Vagina (tissue), 2 donors: ENCODE measurements at regions not wholly inside any gene's neighbourhood (a gene's known extent, or its start where the extent isn't known, plus 50 kb on each side); places are given as distances from the start of the nearest gene placed in this dataset.
"Not testable (repeated sequence)": the region's sequence is repeated elsewhere in the genome, so short reads cannot be mapped to it uniquely, and the experiment has no call there.

Source experiments
- DNase-seq, 2 donors: peaks; one replicate each; pipeline ENCODE4 v3.0.0-alpha.2; 2017; ENCODE audit errors: extremely low spot score in 2 of 2
- H3K27ac ChIP-seq: fragments of 200-600 bp; sonication (generic); one replicate; pipeline ENCODE4 v1.5.1; 2019
- H3K27me3 ChIP-seq: fragments of 200-600 bp; sonication (generic); one replicate; pipeline ENCODE4 v1.5.1; 2019
- H3K36me3 ChIP-seq, 2 donors: fragments of 200-600 bp; sonication (generic); one replicate each; pipeline ENCODE4 v1.5.1; 2017 to 2019
- H3K4me1 ChIP-seq: fragments of 200-600 bp; sonication (generic); one replicate; pipeline ENCODE4 v1.5.1; 2019
- H3K4me3 ChIP-seq, 2 donors: fragments of 200-600 bp; sonication (generic); 1 replicate in 1 of 2; 2 replicates in 1 of 2; pipeline ENCODE4 v1.5.1; 2016 to 2019
- H3K9me3 ChIP-seq: fragments of 200-600 bp; sonication (generic); one replicate; pipeline ENCODE4 v1.5.1; 2019
- POLR2A ChIP-seq, 2 donors: fragments of 450-650 bp; IDR thresholded peaks; one replicate each; pipeline ENCODE4 v1.6.1; 2017; ENCODE audit warnings: antibody characterized with exemption in 2 of 2, mild to moderate bottlenecking in 2 of 2, moderate library complexity in 2 of 2
- POLR2AphosphoS5 ChIP-seq, 2 donors: sonication (generic); formaldehyde crosslinking; IDR thresholded peaks; one replicate each; pipeline ENCODE4 v1.9.0; 2017; ENCODE audit warnings: antibody characterized with exemption in 2 of 2, mild to moderate bottlenecking in 2 of 2, low read depth in 1 of 2; ENCODE audit not compliant: insufficient read depth in 1 of 2
- intact Hi-C: fragments of 100-400 bp; cut with DNase I; formaldehyde crosslinking; loops from one replicate; pipeline ENCODE4 v1.15.1; 2023
- TF ChIP-seq, protein P1 (sequence below), 3 experiments: fragments of 450-650 bp in 2 of 3; fragments of 200-600 bp in 1 of 3; sonication (generic) in 1 of 3; IDR thresholded peaks; one replicate each; pipeline ENCODE4 v1.5.1; 2017 to 2019; ENCODE audit warnings: antibody characterized with exemption in 3 of 3, mild to moderate bottlenecking in 2 of 3, moderate library complexity in 2 of 3

DNA sequence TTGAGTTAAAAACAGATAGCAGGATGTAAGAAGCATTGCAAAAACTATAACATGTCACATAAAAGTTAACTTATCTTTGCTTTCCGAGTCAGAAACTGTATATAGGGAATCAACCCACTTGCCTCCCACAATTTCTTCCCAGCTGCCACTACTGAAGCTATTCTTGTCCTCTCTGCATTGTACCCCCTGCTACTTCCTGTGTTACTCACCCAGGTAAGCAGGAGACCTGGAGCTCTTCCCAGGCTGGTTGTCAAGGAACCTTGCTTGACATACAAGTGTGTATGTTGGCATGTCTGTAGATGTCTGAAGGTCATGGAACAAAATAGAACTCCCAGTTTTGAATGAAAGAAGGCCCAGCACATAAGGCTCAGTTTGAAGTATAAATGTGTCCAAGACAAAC is 74.3 kb upstream of the LRRC4C start:
- Histone ChIP-seq H3K4me3 (no peak overlapping the region), H3K9me3 (no peaks in the 10 kb centered on the region), H3K27me3 (no peaks in the 10 kb centered on the region), H3K4me1 (no peaks in the 10 kb centered on the region), H3K27ac (no peak overlapping the region), H3K36me3 (no peaks in the 10 kb centered on the region)
- intact Hi-C loops: no loop called here
- no peak for TF ChIP-seq POLR2AphosphoS5 (IDR thresholded peaks at IDR 0.05; ENCODE audit: insufficient read depth in 1 of 2, low read depth in 1 of 2)
- TF ChIP-seq POLR2A (IDR thresholded peaks at IDR 0.05): no peak
- TF ChIP-seq, protein P1, sequence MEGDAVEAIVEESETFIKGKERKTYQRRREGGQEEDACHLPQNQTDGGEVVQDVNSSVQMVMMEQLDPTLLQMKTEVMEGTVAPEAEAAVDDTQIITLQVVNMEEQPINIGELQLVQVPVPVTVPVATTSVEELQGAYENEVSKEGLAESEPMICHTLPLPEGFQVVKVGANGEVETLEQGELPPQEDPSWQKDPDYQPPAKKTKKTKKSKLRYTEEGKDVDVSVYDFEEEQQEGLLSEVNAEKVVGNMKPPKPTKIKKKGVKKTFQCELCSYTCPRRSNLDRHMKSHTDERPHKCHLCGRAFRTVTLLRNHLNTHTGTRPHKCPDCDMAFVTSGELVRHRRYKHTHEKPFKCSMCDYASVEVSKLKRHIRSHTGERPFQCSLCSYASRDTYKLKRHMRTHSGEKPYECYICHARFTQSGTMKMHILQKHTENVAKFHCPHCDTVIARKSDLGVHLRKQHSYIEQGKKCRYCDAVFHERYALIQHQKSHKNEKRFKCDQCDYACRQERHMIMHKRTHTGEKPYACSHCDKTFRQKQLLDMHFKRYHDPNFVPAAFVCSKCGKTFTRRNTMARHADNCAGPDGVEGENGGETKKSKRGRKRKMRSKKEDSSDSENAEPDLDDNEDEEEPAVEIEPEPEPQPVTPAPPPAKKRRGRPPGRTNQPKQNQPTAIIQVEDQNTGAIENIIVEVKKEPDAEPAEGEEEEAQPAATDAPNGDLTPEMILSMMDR (IDR thresholded peaks at IDR 0.05): no peak
- DNase-seq: no peak

DNA sequence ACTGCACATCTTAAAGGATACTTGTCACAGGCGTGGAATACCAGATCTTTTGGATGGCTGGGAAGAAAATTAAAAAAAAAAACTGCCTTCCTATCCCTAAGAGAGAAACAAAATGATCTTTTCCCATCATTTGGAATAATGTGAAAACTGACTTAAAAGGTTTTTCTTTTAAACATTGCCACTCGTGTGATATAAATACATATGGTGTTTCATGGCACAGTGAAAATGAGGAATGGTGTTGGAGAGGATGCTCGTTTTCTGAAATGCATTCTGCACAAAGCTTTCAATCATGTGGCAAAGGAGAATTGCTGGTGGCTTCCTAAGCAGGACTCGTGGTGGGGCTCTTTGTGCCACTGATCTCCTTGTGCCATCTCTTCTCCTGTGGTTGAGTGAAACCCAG is 74.9 kb upstream of the LRRC4C start:
- no peak overlapping the region for H3K27ac ChIP-seq
- intact Hi-C loops: no loop called here
- H3K4me1 ChIP-seq: no peaks in the 10 kb centered on the region
- no peaks in the 10 kb centered on the region for H3K36me3 ChIP-seq
- no peak for DNase-seq
- H3K9me3 ChIP-seq: no peaks in the 10 kb centered on the region
- TF ChIP-seq POLR2A (IDR thresholded peaks at IDR 0.05) (no peak), POLR2AphosphoS5 (IDR thresholded peaks at IDR 0.05; ENCODE audit: insufficient read depth in 1 of 2, low read depth in 1 of 2) (no peak)
- TF ChIP-seq, protein P1 (IDR thresholded peaks at IDR 0.05): no peak
- H3K27me3 ChIP-seq: no peaks in the 10 kb centered on the region
- no peak overlapping the region for H3K4me3 ChIP-seq

DNA sequence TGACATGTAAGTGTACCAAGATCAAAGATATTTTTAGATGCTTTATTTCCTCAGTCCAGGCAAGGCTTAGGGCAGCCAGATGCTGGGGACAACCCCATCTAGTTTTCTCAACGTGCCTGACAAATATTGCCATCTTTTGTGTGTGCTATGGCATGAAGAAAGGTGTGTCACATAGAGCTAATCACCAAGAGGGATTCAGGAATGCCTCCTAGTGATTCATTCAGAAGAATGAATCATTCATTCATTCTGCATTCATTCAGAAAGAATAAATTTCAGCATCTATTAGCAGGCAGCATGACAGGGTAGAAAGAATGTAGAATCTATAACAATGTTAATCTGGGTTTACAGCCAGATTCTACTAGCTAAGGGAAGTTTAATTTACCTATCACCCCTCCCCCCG is 75.4 kb upstream of the LRRC4C start:
- H3K27me3 ChIP-seq: no peaks in the 10 kb centered on the region
- H3K4me1 ChIP-seq: no peaks in the 10 kb centered on the region
- no peak overlapping the region for H3K4me3 ChIP-seq
- H3K9me3 ChIP-seq: no peaks in the 10 kb centered on the region
- no peak for DNase-seq
- H3K36me3 ChIP-seq: no peaks in the 10 kb centered on the region
- intact Hi-C loops: no loop called here
- TF ChIP-seq POLR2AphosphoS5 (IDR thresholded peaks at IDR 0.05; ENCODE audit: insufficient read depth in 1 of 2, low read depth in 1 of 2) (no peak), POLR2A (IDR thresholded peaks at IDR 0.05) (no peak)
- no peak overlapping the region for H3K27ac ChIP-seq

DNA sequence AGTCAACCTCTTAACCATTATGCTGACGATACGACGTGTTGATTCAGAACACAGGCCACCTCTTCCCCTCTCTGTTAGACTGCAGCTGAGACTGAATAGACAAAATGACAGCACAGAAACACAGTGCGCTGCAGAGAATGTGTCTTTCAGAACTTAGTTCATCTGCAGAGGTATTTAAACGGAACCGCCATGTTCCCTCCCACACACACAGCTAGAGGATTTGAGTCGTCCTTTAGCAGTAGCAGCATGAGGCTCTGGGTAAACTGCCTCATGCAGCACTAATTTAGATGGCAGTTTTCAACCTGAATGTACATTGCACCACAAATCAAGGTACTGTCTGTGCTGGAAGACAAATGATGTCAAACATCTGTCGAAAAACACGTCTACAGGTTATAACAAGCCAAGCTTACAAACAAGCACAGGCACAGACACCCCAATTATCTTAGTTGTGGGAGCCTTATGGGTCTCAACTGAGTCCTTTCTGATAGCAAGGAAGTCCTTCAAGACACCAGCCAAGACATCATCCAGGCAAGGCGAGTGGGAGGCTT is 76.6 kb upstream of the LRRC4C start:
- Histone ChIP-seq H3K4me1 (no peaks in the 10 kb centered on the region), H3K9me3 (no peaks in the 10 kb centered on the region), H3K36me3 (no peaks in the 10 kb centered on the region), H3K27me3 (no peaks in the 10 kb centered on the region), H3K4me3 (no peak overlapping the region), H3K27ac (no peak overlapping the region)
- TF ChIP-seq POLR2A (IDR thresholded peaks at IDR 0.05) (no peak), POLR2AphosphoS5 (IDR thresholded peaks at IDR 0.05; ENCODE audit: insufficient read depth in 1 of 2, low read depth in 1 of 2) (no peak)
- TF ChIP-seq, protein P1 (IDR thresholded peaks at IDR 0.05): no peak
- intact Hi-C loops: no loop called here
- no peak for DNase-seq

DNA sequence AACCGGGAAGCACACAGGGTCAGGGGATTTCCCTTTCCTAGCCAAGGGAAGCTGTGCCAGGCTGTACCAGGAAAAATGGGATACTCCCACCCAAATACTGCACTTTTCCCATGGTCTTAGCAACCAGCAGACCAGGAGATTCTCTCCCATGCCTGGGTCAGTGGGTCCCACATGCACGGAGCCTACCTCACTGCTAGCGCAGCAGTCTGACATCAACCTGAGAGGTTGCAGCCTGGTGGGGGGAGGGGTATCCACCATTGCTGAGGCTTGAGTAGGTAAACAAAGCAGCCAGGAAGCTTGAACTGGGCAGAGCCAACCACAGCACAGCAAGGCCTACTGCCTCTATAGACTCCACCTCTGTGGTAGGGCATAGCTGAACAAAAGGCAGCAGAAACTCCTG is 85.5 kb upstream of the LRRC4C start:
- H3K27ac ChIP-seq, H3K9me3 ChIP-seq, H3K36me3 ChIP-seq, DNase-seq, intact Hi-C loops, H3K4me3 ChIP-seq, H3K4me1 ChIP-seq, H3K27me3 ChIP-seq: not testable (repeated sequence)

DNA sequence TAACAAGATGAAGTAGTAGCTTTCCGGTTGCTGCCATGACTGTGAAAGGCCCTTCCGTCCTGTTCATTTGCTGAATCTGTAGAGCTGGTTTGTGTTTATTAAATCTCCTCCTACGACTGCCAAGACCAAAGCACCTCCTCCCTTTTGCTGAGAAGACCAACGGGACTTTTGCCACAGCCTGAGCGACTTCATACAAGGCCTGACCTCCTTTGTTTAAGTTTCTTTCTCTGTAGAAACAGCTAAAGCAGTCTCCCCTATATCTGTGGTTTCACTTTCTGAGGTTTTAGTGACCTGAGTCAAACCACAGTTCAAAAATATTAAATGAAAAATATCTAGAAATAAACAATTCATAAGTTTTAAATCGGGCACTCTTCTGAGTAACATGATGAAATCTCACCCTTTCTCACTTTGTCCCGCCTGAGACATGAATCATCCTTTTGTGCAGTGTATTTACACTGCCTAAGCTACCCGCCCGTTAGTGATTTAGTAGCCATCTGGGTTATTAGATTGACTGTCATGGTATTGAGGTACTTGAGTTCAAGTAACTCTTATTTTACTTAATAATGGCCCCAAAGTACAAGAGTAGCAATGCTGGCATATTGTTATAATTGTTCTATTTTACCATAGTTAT is 119.1 kb upstream of the LRRC4C start:
- Histone ChIP-seq H3K4me1 (no peaks in the 10 kb centered on the region), H3K9me3 (no peaks in the 10 kb centered on the region), H3K27ac (no peak overlapping the region), H3K36me3 (no peaks in the 10 kb centered on the region), H3K4me3 (no peak overlapping the region), H3K27me3 (no peaks in the 10 kb centered on the region)
- DNase-seq: no peak
- no peak for TF ChIP-seq POLR2A (IDR thresholded peaks at IDR 0.05)
- intact Hi-C loops: no loop called here
